ENCODE measurements at regions not wholly inside any gene's neighbourhood (a gene's known extent, or its start where the extent isn't known, plus 50 kb on each side); places are given as distances from the start of the nearest gene placed in this dataset.

- TF ChIP-seq, protein P1, sequence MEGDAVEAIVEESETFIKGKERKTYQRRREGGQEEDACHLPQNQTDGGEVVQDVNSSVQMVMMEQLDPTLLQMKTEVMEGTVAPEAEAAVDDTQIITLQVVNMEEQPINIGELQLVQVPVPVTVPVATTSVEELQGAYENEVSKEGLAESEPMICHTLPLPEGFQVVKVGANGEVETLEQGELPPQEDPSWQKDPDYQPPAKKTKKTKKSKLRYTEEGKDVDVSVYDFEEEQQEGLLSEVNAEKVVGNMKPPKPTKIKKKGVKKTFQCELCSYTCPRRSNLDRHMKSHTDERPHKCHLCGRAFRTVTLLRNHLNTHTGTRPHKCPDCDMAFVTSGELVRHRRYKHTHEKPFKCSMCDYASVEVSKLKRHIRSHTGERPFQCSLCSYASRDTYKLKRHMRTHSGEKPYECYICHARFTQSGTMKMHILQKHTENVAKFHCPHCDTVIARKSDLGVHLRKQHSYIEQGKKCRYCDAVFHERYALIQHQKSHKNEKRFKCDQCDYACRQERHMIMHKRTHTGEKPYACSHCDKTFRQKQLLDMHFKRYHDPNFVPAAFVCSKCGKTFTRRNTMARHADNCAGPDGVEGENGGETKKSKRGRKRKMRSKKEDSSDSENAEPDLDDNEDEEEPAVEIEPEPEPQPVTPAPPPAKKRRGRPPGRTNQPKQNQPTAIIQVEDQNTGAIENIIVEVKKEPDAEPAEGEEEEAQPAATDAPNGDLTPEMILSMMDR (IDR thresholded peaks at IDR 0.05): no peak
- TF ChIP-seq POLR2A (IDR thresholded peaks at IDR 0.05): no peak
Measured at GRCh38 chr7:83270407-83270806, 107.7 kb upstream of the PCLO start.

Data from body of pancreas (tissue), 4 donors.